NCI-H187 (cell line): ENCODE measurements at regions not wholly inside any gene's neighbourhood (a gene's known extent, or its start where the extent isn't known, plus 50 kb on each side); places are given as distances from the start of the nearest gene placed in this dataset.
"Not testable (repeated sequence)": the region's sequence is repeated elsewhere in the genome, so short reads cannot be mapped to it uniquely, and the experiment has no call there.

ENCODE experiments used
- DNase-seq, 2 experiments: peaks; one replicate each; lab custom pipeline; 2025; lab: John Stamatoyannopoulos, UW

GRCh38 chr2:109048163-109048562 lies 59.1 kb upstream of the EDAR start:
- DNase-seq, result no peak

DNA sequence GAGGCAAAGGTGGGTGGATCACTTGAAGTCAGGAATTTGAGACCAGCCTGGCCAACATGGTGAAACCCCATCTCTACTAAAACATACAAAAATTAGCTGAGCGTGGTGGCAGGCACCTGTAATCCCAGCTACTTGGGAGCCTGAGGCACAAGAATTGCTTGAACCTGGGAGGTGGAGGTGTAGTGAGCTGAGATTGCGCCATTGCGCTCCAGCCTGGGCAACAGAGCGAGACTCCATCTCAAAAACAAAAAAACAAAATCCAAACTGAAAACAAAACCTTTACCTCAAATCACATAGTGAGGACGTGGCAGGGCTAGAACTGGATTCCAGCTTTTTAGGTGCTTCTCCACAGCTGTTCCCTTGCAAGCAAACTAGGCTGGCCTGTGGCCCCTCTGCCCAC lies 58.5 kb upstream of the EDAR start:
- DNase-seq, result not testable (repeated sequence)

GRCh38 chr2:109046925-109047508 lies 58.0 kb upstream of the EDAR start:
- DNase-seq, result no peak

GRCh38 chr2:109045505-109045904 lies 56.5 kb upstream of the EDAR start:
- no peak for DNase-seq

- DNase-seq, result no peak
Measured at GRCh38 chr2:109038992-109039391, 50.0 kb upstream of the EDAR start.
